ENCODE measurements at regions not wholly inside any gene's neighbourhood (a gene's known extent, or its start where the extent isn't known, plus 50 kb on each side); places are given as distances from the start of the nearest gene placed in this dataset.

- no peak for DNase-seq
Observed at GRCh38 chr11:129324533-129325175, 51.0 kb upstream of the BARX2 start.

- no peak for DNase-seq
Observed at GRCh38 chr11:129323896-129324502, 51.6 kb upstream of the BARX2 start.

DNA sequence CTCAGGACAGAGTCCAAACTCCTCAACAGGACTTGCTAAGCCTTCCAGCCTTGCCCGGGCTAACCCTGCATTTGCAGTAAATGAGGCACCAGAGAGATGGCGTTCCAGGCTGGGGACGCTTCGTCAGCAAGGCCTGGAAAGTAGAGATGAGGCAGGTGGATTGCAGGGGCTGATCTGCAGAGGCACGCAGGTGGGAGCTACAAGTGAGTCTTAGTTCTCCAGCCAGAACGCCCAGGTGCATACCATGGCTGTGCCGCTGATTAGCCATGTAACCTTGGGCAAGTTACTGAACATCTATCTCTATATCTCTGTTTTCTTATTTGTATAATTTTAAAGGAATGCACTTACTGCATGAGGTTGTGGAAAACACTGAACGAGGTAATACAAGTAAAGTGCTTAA, 52.7 kb upstream of the BARX2 start:
- DNase-seq, result no peak

- DNase-seq, result no peak
Observed at GRCh38 chr11:129321076-129321475, 54.6 kb upstream of the BARX2 start.

DNA sequence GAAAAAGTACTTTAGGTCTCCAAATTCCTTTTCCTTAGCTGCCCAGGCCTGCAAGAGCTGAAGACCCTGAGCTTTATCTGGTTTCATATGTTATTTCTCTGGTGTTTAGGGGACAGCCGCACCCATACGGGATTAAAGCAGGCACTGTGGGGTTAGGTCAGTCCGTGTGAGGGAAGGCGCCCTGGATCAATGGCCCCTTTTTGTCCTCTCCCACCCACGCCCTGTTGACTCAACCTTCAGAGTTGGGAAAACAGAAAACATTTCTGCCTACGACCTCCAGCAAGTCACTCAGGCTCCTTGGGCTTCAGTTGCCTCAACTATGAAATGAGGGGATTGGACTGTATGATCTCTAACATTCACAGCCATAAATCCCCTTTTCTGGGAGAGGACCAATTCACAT, 55.2 kb upstream of the BARX2 start:
- DNase-seq, result no peak

- no peak for DNase-seq
Observed at GRCh38 chr11:129319751-129320150, 55.9 kb upstream of the BARX2 start.

DNA sequence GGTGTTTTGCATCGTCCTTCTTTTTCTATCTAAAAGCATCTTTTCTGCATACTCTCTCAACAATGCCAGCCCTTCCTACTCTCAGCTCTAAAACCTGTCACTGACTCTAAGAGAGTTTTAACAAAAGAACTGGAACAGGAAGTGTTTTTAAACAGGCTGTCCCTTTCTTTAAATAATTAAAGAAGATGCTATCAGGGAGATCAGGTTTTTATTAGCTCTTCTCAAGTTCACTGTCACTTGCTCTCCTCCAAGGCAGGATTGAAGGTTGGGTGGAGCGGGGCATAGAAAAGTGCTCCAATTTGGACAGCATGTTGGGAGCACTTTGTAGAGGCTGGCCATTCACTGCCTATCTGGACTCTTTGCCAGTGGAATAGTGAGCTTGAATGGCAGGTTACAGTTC, 56.4 kb upstream of the BARX2 start:
- DNase-seq, result no peak

- DNase-seq, result no peak
Observed at GRCh38 chr11:129317571-129317970, 58.1 kb upstream of the BARX2 start.

GRCh38 chr11:129316781-129317180, 58.9 kb upstream of the BARX2 start:
- DNase-seq, result no peak

DNA sequence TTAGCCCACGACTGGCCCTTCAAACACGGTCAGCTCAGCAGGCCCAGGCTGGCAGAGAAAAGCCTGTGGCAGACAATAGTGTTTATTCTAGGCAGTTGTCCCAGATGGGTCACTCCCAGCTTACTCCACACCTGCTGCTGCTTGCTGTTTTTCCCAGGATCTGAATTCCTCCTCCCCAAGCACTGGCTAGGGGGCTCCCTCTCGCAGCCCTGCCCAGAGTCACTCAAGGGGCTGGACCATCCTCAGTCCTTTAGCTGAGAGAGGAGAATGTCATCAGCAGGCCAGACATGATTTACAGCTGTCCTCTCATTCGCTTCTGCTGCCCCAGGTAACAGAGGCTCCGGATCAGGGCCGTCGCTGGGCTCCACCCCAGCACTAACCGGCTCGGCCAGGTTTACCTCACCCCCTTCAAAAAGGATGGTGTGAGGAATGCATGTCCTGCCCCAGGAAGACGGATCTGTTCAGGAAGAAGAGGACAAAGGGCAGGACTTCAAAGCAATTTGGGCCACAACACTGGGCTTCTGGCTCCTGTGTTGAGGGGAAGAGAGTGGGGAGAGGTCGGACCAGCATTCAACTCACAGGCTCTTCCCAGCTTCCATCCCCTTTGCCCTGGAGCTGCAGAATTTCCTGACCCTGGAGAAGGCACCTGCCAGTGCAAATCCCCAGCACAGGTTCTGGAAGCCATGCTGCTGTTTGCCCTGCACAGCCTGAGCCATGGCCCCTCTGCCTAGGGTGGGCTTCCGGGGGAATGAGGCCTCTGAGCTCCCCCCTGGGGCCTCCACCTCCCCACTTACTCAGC, 59.7 kb upstream of the BARX2 start:
- no peak for DNase-seq

DNA sequence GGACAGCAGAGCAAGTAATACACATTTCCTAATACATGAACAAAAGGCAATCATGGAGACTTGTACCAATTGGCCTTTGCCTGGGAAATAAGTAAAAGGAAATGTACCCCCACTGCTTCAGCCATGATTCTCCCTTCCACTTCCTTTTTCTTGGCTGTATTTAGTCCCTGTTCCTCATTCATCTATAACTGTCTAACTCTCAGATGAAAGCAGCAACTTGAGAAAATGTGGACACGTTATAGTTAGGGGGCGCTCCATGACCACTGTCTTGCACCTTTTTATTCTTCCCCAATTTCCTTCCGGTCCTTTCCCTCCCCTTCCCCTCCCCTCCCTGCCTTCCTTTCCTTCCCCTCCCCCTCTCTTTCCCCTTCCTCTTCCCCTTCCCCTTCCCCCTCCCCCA, 61.3 kb upstream of the BARX2 start:
- DNase-seq, result no peak

- DNase-seq, result no peak
Observed at GRCh38 chr11:129313541-129314297, 61.9 kb upstream of the BARX2 start.

GRCh38 chr11:129312730-129313503, 62.7 kb upstream of the BARX2 start:
- no peak for DNase-seq

DNA sequence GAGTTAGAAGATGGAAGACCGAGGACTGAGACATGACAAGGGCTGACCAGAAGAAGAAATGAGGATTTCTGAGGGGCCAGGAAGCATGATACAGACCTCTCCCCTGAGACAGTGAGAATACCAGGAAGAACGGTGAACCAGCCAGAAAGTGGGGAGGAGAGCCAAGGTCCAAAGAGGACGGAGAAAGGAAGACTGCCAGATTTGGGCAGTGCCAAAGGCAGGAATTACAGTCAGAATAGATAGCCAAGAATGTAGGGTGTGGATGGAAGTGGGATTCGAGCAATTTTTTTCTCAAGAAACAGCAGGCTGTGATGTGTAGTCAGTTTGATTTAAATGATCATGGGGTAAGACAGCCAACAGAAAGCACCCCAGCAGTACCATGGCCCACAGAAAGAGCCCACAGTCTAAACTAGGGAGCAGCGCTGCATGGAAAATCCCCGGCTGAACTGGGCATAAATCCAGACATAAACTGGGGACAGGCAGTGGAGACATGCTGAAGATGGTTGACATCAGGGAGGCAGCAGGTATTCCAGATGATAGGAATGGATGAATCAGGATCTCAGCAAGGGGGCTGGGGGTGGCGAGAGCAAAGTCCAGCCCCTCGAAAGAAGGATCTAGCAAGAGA, 67.3 kb upstream of the BARX2 start:
- no peak for DNase-seq

- DNase-seq, result no peak
Observed at GRCh38 chr11:129307162-129307561, 68.5 kb upstream of the BARX2 start.

GRCh38 chr11:129302386-129303101, 73.1 kb upstream of the BARX2 start:
- DNase-seq, result no peak

DNA sequence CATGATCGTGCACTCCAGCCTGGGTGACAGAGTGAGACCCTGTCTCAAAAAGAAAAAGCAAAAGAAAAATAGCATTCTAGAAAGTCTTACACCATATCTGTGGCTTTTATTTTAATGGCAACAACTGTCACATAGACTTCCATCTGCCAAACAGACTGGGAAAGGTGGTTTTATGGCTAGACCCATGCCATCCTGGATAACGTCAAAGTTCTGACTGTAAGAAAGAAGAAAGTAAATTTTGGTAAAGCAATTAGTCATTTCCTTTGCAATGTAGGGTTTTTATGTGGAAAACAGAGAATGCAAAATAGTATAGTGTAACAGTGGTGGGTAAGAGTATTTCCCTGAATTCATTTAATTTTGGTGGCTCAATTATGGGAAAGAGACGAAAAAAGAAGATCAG, 75.5 kb upstream of the BARX2 start:
- no peak for DNase-seq

DNA sequence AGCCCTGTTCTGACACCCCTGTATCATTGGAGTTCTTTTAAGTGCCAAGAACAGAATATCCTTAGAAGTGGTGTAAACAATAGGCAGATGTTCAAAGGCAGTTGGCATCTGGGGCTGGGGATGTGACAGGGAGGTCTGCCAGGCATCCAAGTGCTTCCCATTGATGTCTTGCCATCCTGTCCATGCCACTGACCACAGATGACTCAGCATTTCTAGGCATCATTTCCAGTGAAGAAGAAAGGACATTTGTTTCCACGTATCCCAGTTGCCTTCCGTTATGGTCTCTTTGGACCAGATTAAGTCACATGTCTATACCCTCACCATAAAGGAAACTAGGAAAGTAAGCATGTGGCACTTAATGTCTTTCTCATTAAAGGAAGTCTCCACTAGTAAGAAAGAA, 76.7 kb upstream of the BARX2 start:
- no peak for DNase-seq

- DNase-seq, result no peak
Observed at GRCh38 chr11:129295746-129296145, 79.9 kb upstream of the BARX2 start.

- DNase-seq, result no peak
Observed at GRCh38 chr11:129292771-129293170, 82.9 kb upstream of the BARX2 start.

DNA sequence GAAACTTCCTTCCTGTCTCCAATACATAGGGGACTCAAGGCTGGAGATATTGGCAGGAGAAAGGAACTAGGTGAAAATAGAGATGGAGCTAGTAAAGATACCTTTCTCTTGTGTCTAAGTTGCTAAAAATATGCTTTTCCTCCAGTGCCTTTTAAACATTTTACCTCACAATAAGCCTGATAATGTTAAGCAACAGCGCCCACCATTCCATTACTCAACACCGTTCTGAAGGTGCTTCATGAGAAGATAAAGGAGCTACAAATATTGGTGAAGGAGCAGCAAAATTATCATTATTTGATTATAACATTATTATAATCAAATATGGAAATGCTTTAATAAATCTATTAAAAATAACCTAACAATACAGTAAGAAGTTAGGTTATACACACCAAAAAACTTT, 83.6 kb upstream of the BARX2 start:
- DNase-seq, result no peak

DNA sequence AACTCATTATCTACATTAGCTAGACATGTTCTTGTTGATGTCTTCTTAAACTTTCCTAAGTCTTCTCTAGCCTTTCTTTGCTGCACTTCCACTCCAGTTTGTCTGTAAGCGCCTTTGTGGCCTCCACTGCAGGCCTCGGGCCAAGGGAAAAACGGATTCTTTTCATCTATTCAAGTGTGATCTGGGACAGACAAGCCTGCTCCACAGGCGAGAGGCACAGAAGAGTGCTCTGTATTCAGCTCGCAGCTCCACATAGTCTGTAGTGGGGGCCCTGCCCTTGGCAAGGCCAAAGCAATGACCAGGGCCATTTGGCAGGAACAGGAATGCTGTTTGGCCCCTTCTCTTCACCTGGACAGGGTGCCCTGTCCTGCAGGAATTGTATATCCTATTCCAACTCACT, 84.1 kb upstream of the BARX2 start:
- DNase-seq, result no peak
